Retinal pigment epithelial cell (primary cell): ENCODE measurements at regions not wholly inside any gene's neighbourhood (a gene's known extent, or its start where the extent isn't known, plus 50 kb on each side); places are given as distances from the start of the nearest gene placed in this dataset.
A peak's percentile ranks its signal among the peaks of the same experiment; 100 is the strongest.

Experiments used
- DNase-seq: peaks from one replicate; pipeline ENCODE4 v3.0.0-alpha.2; 2010; ENCODE audit warnings: low read depth
- H3K4me3 ChIP-seq: 2 replicates; pipeline ENCODE4 v1.5.1; 2011; ENCODE audit warnings: mild to moderate bottlenecking, low read length, control low read depth, moderate library complexity
- CTCF ChIP-seq: conservative IDR thresholded peaks from 2 replicates; pipeline ENCODE4 v1.5.1; 2011; ENCODE audit warnings: low read depth, low read length, control low read depth, inconsistent platforms

GRCh38 chr7:7054252-7054830 is 128.0 kb upstream of the C1GALT1 start:
- no peak for DNase-seq
- no peak overlapping the region for H3K4me3 ChIP-seq
- no peak for TF ChIP-seq CTCF

DNA sequence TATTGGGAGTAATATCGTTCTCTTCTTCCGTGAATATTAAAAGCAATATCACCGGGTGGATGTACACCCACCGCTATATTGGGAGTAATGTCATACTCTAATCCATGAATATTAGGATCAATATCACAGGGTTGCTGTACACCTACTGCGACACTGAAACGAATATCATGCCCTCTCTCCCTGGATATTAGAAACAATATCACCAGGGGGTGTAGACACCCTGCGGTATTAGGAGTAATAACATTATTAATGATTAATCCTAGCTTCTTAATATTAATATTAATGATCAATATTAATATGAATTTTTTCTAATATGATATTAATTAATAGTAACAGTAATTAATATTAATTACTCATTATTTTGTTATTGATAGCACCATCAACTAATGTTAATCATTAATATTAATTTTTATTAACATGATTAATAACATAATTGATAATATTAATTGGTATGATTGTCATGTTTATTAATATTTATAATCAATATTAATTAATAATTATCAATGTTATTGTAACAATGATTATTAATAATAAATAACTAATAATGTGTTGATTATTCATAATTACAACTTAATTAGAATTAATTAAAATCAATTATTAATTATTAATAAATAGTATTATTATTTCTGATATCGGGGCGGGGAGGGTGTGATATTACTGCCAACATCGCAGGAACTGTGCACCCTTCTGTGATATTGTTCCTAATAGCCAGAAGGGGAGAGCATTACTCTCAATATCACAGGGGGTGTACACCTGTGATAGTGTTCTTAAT is 121.3 kb upstream of the C1GALT1 start:
- TF ChIP-seq CTCF: no peak
- H3K4me3 ChIP-seq: no peak overlapping the region
- no peak for DNase-seq

GRCh38 chr7:7077945-7078344 is 104.4 kb upstream of the C1GALT1 start:
- TF ChIP-seq CTCF: no peak
- H3K4me3 ChIP-seq: no peak overlapping the region
- DNase-seq: no peak

GRCh38 chr7:7080802-7081201 is 101.5 kb upstream of the C1GALT1 start:
- H3K4me3 ChIP-seq: no peak overlapping the region
- no peak for DNase-seq
- no peak for TF ChIP-seq CTCF

DNA sequence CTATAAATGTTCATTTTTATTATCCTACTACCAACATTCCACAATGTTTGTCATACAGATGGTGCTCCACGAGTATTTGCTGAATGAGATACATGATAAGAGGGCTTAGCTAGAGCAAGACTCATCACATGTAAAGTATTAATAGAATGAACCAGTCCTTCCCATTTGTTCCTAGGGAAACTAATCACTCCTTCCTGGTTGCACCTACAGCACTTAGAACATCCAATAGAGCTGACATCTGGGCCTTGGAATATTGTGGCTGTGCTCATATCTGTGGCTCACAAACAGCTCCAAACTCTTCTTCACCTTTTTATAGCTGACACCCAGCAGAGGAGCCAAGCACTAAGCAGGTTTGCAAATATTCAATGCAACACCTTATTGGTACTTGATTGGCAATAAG is 91.9 kb upstream of the C1GALT1 start:
- no peak for DNase-seq
- no peak overlapping the region for H3K4me3 ChIP-seq
- no peak for TF ChIP-seq CTCF

DNA sequence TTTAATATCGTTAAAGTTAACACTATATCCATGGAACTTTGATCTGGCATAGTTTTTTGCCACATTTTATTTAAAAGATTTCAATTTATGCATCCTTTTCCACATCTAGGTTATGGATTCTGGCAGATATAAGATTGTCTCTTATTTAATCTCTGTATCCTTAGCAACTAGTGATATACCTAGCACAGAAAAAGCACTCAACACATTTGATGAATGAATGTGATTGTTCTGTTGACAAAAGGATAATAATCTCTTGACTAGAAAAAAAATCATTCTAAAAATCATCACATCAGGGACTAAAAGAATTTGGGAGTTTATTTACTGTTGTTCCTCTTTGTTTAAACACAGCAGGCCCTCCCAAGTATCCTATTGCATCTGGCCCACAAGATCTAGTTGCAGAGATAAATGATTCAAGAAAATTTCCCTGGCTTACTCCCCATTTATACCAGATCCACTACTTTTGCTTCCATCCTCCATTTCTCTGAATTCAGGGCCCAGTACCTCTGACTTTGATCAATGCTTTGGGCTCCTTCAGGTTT is 84.0 kb upstream of the C1GALT1 start:
- no peak for DNase-seq
- H3K4me3 ChIP-seq: no peak overlapping the region
- no peak for TF ChIP-seq CTCF

DNA sequence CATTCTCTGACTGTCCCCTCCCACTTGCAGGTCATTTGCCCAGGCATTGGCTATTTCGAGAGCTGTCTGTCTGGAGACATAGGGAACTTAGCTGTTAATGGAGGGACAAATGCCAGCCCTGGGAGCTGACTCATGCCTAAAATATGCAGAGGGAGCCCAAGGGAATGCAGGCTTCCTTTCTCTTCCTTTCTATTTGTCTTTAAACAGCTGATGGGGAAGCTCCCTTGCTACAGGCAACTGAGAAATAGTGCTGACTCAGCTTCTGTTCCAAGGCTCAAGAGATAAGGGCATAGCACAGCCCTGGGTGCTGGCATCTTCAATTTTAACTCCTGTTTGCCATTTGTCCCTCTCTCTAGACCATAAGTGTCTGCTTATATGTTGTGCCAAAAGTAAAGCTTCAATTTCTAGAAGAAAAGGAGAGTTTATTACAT is 82.7 kb upstream of the C1GALT1 start:
- no peak overlapping the region for H3K4me3 ChIP-seq
- no peak for TF ChIP-seq CTCF
- DNase-seq: peak; percentile 91
